Keratinocyte (primary cell): ENCODE measurements at regions not wholly inside any gene's neighbourhood (a gene's known extent, or its start where the extent isn't known, plus 50 kb on each side); places are given as distances from the start of the nearest gene placed in this dataset.
"Not testable (repeated sequence)": the region's sequence is repeated elsewhere in the genome, so short reads cannot be mapped to it uniquely, and the experiment has no call there.

ENCODE experiments used
- DNase-seq: peaks from one replicate; pipeline ENCODE4 v3.0.0-alpha.2; 2011; ENCODE audit warnings: low read depth, missing footprints, low spot score
- FAIRE-seq: peaks from 2 replicates; lab custom pipeline; 2011; peaks lifted over from hg19 to GRCh38; lab: Jason Lieb, UNC
- H2AFZ ChIP-seq: 2 replicates; pipeline ENCODE4 v1.6.0; 2012; ENCODE audit warnings: low read length, control low read depth, inconsistent platforms; ENCODE audit not compliant: control insufficient read depth
- H3K27ac ChIP-seq: 2 replicates; pipeline ENCODE4 v1.5.1; 2011; ENCODE audit warnings: low read length; ENCODE audit not compliant: control insufficient read depth, insufficient read depth
- H3K27me3 ChIP-seq: 3 replicates; pipeline ENCODE4 v1.6.0; 2011; ENCODE audit warnings: low read length; ENCODE audit not compliant: control insufficient read depth, insufficient read depth; ENCODE audit errors: extremely low read depth
- H3K36me3 ChIP-seq, 2 experiments: 2 replicates in 1 of 2; 3 replicates in 1 of 2; pipeline ENCODE4 v1.5.1; 2011; ENCODE audit warnings: low read length in 2 of 2, mild to moderate bottlenecking in 1 of 2; ENCODE audit not compliant: control insufficient read depth in 2 of 2, insufficient read depth in 2 of 2; ENCODE audit errors: extremely low read depth in 1 of 2
- H3K4me1 ChIP-seq: 3 replicates; pipeline ENCODE4 v1.5.1; 2011; ENCODE audit warnings: low read length; ENCODE audit not compliant: control insufficient read depth, insufficient read depth; ENCODE audit errors: extremely low read depth
- H3K4me2 ChIP-seq: 3 replicates; pipeline ENCODE4 v1.6.0; 2011; ENCODE audit warnings: low read depth, low read length; ENCODE audit not compliant: control insufficient read depth, insufficient read depth; ENCODE audit errors: extremely low read depth
- H3K4me3 ChIP-seq, 3 experiments: fragments of 200-600 bp in 1 of 3; sonication (generic) in 1 of 3; 2 replicates in 2 of 3; 3 replicates in 1 of 3; pipeline ENCODE4 v1.5.1; 2011 to 2016; ENCODE audit warnings: low read length in 3 of 3, mild to moderate bottlenecking in 3 of 3, control low read depth in 2 of 3, inconsistent platforms in 1 of 3, low read depth in 1 of 3, mixed read lengths in 1 of 3, mixed run types in 1 of 3, moderate library complexity in 1 of 3; ENCODE audit not compliant: control insufficient read depth in 2 of 3, insufficient read depth in 2 of 3; ENCODE audit errors: extremely low read depth in 1 of 3
- H3K79me2 ChIP-seq: 2 replicates; pipeline ENCODE4 v1.6.0; 2012; ENCODE audit warnings: low read length; ENCODE audit not compliant: control insufficient read depth, insufficient read depth
- H3K9ac ChIP-seq: 3 replicates; pipeline ENCODE4 v1.6.0; 2011; ENCODE audit warnings: low read length; ENCODE audit not compliant: control insufficient read depth, insufficient read depth; ENCODE audit errors: extremely low read depth
- H3K9me1 ChIP-seq: 3 replicates; pipeline ENCODE4 v1.6.0; 2011; ENCODE audit warnings: low read length; ENCODE audit not compliant: control insufficient read depth, insufficient read depth; ENCODE audit errors: extremely low read depth
- H3K9me3 ChIP-seq: 2 replicates; pipeline ENCODE4 v1.5.1; 2012; ENCODE audit warnings: low read depth, low read length; ENCODE audit not compliant: control insufficient read depth
- H4K20me1 ChIP-seq: 3 replicates; pipeline ENCODE4 v1.6.0; 2011; ENCODE audit warnings: low read length; ENCODE audit not compliant: control insufficient read depth, insufficient read depth; ENCODE audit errors: extremely low read depth
- CTCF ChIP-seq, 3 experiments: IDR thresholded peaks in 1 of 3; conservative IDR thresholded peaks in 1 of 3; optimal IDR thresholded peaks in 1 of 3; 2 replicates in 2 of 3; 3 replicates in 1 of 3; pipeline versions ENCODE3 to v1.5.1; 2011; ENCODE audit warnings: low read length in 3 of 3, mild to moderate bottlenecking in 3 of 3, moderate library complexity in 2 of 3, control low read depth in 1 of 3, inconsistent platforms in 1 of 3; ENCODE audit not compliant: insufficient read depth in 2 of 3; ENCODE audit errors: extremely low read depth in 1 of 3
- EZH2 ChIP-seq: IDR thresholded peaks from one replicate; pipeline ENCODE4 v1.6.1; 2012; ENCODE audit warnings: inconsistent platforms, mild to moderate bottlenecking, low read length, moderate library complexity
- dilution Hi-C: fragments of 300-500 bp; cut with MboI; formaldehyde crosslinking; loops from one replicate; pipeline ENCODE4 v1.7.0; 2020; ENCODE audit warnings: low sequenced_read_pairs; ENCODE audit not compliant: extremely low pct_ligation_motif_present

GRCh38 chr3:76532158-76532822, 507.6 kb upstream of the ROBO2 start:
- dilution Hi-C loops = no loop called here
- Histone ChIP-seq H3K4me3 (no peak overlapping the region), H3K9me1 (no peaks in the 10 kb centered on the region), H3K9me3 (no peaks in the 10 kb centered on the region), H3K4me1 (no peaks in the 10 kb centered on the region), H3K4me2 (no peak overlapping the region), H4K20me1 (no peaks in the 10 kb centered on the region), H3K36me3 (no peaks in the 10 kb centered on the region), H3K27me3 (no peaks in the 10 kb centered on the region), H3K79me2 (no peaks in the 10 kb centered on the region), H2AFZ (no peak overlapping the region), H3K27ac (no peak overlapping the region), H3K9ac (no peak overlapping the region)
- DNase-seq = no peak
- no peak for FAIRE-seq
- TF ChIP-seq CTCF (optimal IDR thresholded peaks at IDR 0.05 in 1 of 3, IDR thresholded peaks at IDR 0.05 in 1 of 3, conservative IDR thresholded peaks at IDR 0.05 in 1 of 3; ENCODE audit: extremely low read depth in 1 of 3, insufficient read depth in 2 of 3, low read length in 3 of 3) (no peak), EZH2 (no peak)

- H3K4me1 ChIP-seq, H3K9me3 ChIP-seq, H3K79me2 ChIP-seq, H3K27ac ChIP-seq, H3K9me1 ChIP-seq, H3K36me3 ChIP-seq, FAIRE-seq, H3K9ac ChIP-seq, H3K4me3 ChIP-seq, H4K20me1 ChIP-seq, dilution Hi-C loops, DNase-seq, H2AFZ ChIP-seq, H3K4me2 ChIP-seq, H3K27me3 ChIP-seq: not testable (repeated sequence)
Observed at GRCh38 chr3:76533710-76534109, 506.2 kb upstream of the ROBO2 start.

GRCh38 chr3:76537857-76538256, 502.0 kb upstream of the ROBO2 start:
- H3K9ac ChIP-seq, H3K79me2 ChIP-seq, H3K4me2 ChIP-seq, FAIRE-seq, H3K4me3 ChIP-seq, H3K9me1 ChIP-seq, H3K36me3 ChIP-seq, H3K27me3 ChIP-seq, H3K27ac ChIP-seq, DNase-seq, H3K9me3 ChIP-seq, H4K20me1 ChIP-seq, H2AFZ ChIP-seq, dilution Hi-C loops, H3K4me1 ChIP-seq: not testable (repeated sequence)
